Breast epithelium (tissue), 3 donors: ENCODE measurements at regions not wholly inside any gene's neighbourhood (a gene's known extent, or its start where the extent isn't known, plus 50 kb on each side); places are given as distances from the start of the nearest gene placed in this dataset.

Experiments used
- CTCF ChIP-seq, 3 donors: fragments of 450-650 bp; IDR thresholded peaks; one replicate each; pipeline ENCODE4 v1.5.1; 2016 to 2017; ENCODE audit warnings: antibody characterized with exemption in 3 of 3, mild to moderate bottlenecking in 3 of 3, moderate library complexity in 3 of 3
- POLR2A ChIP-seq: fragments of 450-650 bp; IDR thresholded peaks from one replicate; pipeline ENCODE4 v1.6.1; 2016; ENCODE audit warnings: antibody characterized with exemption, mild to moderate bottlenecking, moderate library complexity

- TF ChIP-seq CTCF (IDR thresholded peaks at IDR 0.05): no peak
- no peak for TF ChIP-seq POLR2A
Measured at GRCh38 chr13:54643863-54644262, 1615.2 kb downstream of the OLFM4 start.
